GM12872 (cell line): ENCODE measurements at regions not wholly inside any gene's neighbourhood (a gene's known extent, or its start where the extent isn't known, plus 50 kb on each side); places are given as distances from the start of the nearest gene placed in this dataset.

Source experiments
- TF ChIP-seq, protein P1 (sequence below): IDR thresholded peaks from 3 replicates; pipeline ENCODE4 v1.5.1; 2011; ENCODE audit warnings: low read depth, mild to moderate bottlenecking, low read length, moderate library complexity; ENCODE audit not compliant: insufficient read depth

- TF ChIP-seq, protein P1, sequence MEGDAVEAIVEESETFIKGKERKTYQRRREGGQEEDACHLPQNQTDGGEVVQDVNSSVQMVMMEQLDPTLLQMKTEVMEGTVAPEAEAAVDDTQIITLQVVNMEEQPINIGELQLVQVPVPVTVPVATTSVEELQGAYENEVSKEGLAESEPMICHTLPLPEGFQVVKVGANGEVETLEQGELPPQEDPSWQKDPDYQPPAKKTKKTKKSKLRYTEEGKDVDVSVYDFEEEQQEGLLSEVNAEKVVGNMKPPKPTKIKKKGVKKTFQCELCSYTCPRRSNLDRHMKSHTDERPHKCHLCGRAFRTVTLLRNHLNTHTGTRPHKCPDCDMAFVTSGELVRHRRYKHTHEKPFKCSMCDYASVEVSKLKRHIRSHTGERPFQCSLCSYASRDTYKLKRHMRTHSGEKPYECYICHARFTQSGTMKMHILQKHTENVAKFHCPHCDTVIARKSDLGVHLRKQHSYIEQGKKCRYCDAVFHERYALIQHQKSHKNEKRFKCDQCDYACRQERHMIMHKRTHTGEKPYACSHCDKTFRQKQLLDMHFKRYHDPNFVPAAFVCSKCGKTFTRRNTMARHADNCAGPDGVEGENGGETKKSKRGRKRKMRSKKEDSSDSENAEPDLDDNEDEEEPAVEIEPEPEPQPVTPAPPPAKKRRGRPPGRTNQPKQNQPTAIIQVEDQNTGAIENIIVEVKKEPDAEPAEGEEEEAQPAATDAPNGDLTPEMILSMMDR, result no peak
These were observed 469.3 kb downstream of the TOX3 start for GRCh38 chr16:52077607-52078006.

GRCh38 chr16:52076801-52077201 lies 470.1 kb downstream of the TOX3 start:
- TF ChIP-seq, protein P1, result no peak

GRCh38 chr16:52076332-52076731 lies 470.6 kb downstream of the TOX3 start:
- TF ChIP-seq, protein P1, result no peak

GRCh38 chr16:52074133-52074532 lies 472.8 kb downstream of the TOX3 start:
- TF ChIP-seq, protein P1, result no peak

DNA sequence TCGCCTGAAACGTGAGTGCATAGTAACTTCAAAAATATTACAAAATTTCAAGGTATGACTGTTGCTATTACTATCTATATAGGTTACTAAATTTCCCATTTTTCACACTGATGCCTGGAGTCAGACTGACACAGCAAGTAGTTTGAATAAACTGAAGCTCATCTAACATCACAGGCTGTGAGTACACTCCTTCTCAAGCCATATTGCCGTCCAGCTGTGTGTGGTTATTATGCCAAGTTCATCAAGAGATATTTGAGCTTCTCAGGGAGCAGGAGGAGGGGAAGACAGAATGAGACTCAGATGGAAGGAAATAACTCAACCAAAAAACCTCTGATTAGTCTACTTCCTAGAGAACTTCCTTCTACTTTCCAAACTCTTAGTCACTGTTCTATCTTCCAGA lies 473.9 kb downstream of the TOX3 start:
- TF ChIP-seq, protein P1, result no peak

- TF ChIP-seq, protein P1, result no peak
These were observed 475.8 kb downstream of the TOX3 start for GRCh38 chr16:52071101-52071500.

- TF ChIP-seq, protein P1, result no peak
These were observed 476.4 kb downstream of the TOX3 start for GRCh38 chr16:52070341-52071057.
